ENCODE measurements at regions not wholly inside any gene's neighbourhood (a gene's known extent, or its start where the extent isn't known, plus 50 kb on each side); places are given as distances from the start of the nearest gene placed in this dataset.
"Not testable (repeated sequence)": the region's sequence is repeated elsewhere in the genome, so short reads cannot be mapped to it uniquely, and the experiment has no call there.

DNA sequence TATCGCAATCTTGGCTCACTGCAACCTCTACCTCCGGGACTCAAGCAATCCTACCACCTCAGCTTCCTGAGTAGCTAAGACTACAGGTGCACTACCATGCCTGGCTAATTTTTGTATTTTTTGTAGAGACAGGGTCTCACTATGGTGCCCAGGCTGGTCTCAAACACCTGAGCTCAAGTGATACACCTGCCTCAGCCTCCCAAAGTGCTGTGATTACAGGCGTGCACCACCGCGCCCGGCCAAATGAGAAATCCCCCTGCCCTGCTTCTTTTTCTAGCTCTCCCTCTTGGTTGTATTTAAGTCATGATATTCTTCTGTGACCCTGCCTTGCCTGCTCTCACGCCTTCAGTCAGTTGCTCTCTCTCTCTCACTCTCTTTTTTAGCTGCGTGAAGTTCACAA is 157.0 kb upstream of the SH3BP4 start:
- Histone ChIP-seq H3K27me3 (no peaks in the 10 kb centered on the region), H3K4me1 (no peaks in the 10 kb centered on the region), H3K27ac (no peak overlapping the region), H3K36me3 (no peaks in the 10 kb centered on the region), H3K9me3 (no peaks in the 10 kb centered on the region), H3K4me3 (no peak overlapping the region)
- WGBS, 2 donors, result 90 to 95% methylated on average over 8 of the region's 8 CpGs
- TF ChIP-seq CTCF (IDR thresholded peaks at IDR 0.05), result no peak
- TF ChIP-seq POLR2A (IDR thresholded peaks at IDR 0.05), result no peak
- no peak for TF ChIP-seq EP300 (IDR thresholded peaks at IDR 0.05)
- no peak for DNase-seq (ENCODE audit: low spot score in 2 of 2)

- Histone ChIP-seq H3K9me3 (no peaks in the 10 kb centered on the region), H3K36me3 (no peaks in the 10 kb centered on the region), H3K4me1 (no peaks in the 10 kb centered on the region), H3K27ac (no peak overlapping the region), H3K4me3 (no peak overlapping the region), H3K27me3 (no peaks in the 10 kb centered on the region)
- TF ChIP-seq EP300 (IDR thresholded peaks at IDR 0.05) (no peak), CTCF (IDR thresholded peaks at IDR 0.05) (no peak), POLR2A (IDR thresholded peaks at IDR 0.05) (no peak)
- WGBS, 2 donors, result 83 to 87% methylated on average over 8 of the region's 8 CpGs
- no peak for DNase-seq (ENCODE audit: low spot score in 2 of 2)
These were observed 158.5 kb upstream of the SH3BP4 start for GRCh38 chr2:234793212-234793785.

DNA sequence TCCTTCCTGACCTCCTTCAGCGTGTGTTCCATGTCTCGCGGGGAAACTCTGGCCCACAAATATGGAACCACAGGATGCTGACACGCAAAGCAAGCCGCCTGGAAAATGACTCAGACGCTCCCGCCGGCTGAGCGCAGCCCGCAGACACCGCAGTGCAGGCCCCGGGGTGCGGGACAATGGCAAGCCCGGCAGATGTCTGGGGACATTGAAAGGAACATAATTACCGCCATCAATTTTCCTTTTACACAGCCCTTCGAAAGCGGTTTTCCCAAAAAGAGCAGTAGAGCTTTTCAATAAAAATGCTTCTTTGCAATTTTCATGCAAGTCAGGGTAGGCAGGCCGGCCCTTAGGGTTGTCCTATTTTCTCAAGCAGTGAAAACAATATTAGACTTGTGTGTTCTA is 159.2 kb upstream of the SH3BP4 start:
- 45 to 51% methylated on average over 18 of the region's 18 CpGs for WGBS, 2 donors
- Histone ChIP-seq H3K9me3 (no peaks in the 10 kb centered on the region), H3K27ac (no peak overlapping the region), H3K36me3 (no peaks in the 10 kb centered on the region), H3K4me3 (no peak overlapping the region), H3K27me3 (no peaks in the 10 kb centered on the region), H3K4me1 (no peaks in the 10 kb centered on the region)
- TF ChIP-seq EP300 (IDR thresholded peaks at IDR 0.05), result no peak
- TF ChIP-seq POLR2A (IDR thresholded peaks at IDR 0.05), result no peak
- no peak for TF ChIP-seq CTCF (IDR thresholded peaks at IDR 0.05)
- no peak for DNase-seq (ENCODE audit: low spot score in 2 of 2)

DNA sequence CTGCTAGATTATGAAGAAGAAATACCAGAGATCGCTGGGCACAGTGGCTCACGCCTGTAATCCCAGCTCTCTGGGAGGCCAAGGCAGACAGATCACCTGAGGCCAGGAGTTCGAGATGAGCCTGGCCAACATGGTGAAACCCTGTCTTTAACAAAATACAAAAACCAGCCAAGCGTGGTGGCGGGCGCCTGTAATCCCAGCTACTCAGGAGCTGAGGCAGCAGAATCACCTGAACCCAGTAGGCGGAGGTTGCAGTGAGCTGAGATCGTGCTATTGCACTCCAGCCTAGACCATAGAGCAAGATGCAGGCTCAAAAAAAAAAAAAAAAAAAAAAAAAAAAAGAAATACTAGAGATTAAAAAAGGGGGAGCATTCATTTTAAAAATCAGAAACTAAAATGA is 159.7 kb upstream of the SH3BP4 start:
- not testable (repeated sequence) for H3K9me3 ChIP-seq; H3K27me3 ChIP-seq; H3K27ac ChIP-seq; H3K36me3 ChIP-seq; DNase-seq (ENCODE audit: low spot score in 2 of 2); H3K4me3 ChIP-seq; H3K4me1 ChIP-seq
- 92 to 93% methylated on average over 8 of the region's 8 CpGs for WGBS, 2 donors

- Histone ChIP-seq H3K27ac (no peak overlapping the region), H3K4me1 (no peaks in the 10 kb centered on the region), H3K36me3 (no peaks in the 10 kb centered on the region), H3K9me3 (no peaks in the 10 kb centered on the region), H3K4me3 (no peak overlapping the region), H3K27me3 (no peaks in the 10 kb centered on the region)
- WGBS, 2 donors, result 71 to 75% methylated on average over 10 of the region's 10 CpGs
- TF ChIP-seq POLR2A (IDR thresholded peaks at IDR 0.05), result no peak
- no peak for DNase-seq (ENCODE audit: low spot score in 2 of 2)
These were observed 161.4 kb upstream of the SH3BP4 start for GRCh38 chr2:234790380-234790779.

- DNase-seq (ENCODE audit: low spot score in 2 of 2), result no peak
These were observed 162.1 kb upstream of the SH3BP4 start for GRCh38 chr2:234789556-234790325.

More at GRCh38 chr2:234789556-234790325, 162.1 kb upstream of the SH3BP4 start:
- no peak for TF ChIP-seq CTCF (IDR thresholded peaks at IDR 0.05)
- no peak for TF ChIP-seq POLR2A (IDR thresholded peaks at IDR 0.05)
- no peak overlapping the region for H3K4me3 ChIP-seq
- no peaks in the 10 kb centered on the region for H3K9me3 ChIP-seq
- WGBS, 2 donors, result 78 to 91% methylated on average over 8 to 9 of the region's 9 CpGs
- H3K27me3 ChIP-seq, result no peaks in the 10 kb centered on the region
- H3K36me3 ChIP-seq, result no peaks in the 10 kb centered on the region
- no peak overlapping the region for H3K27ac ChIP-seq
- H3K4me1 ChIP-seq, result no peaks in the 10 kb centered on the region

Measured in tibial nerve (tissue), 4 donors.